Medulla oblongata (tissue), 1 donor: ENCODE measurements at regions not wholly inside any gene's neighbourhood (a gene's known extent, or its start where the extent isn't known, plus 50 kb on each side); places are given as distances from the start of the nearest gene placed in this dataset.
A peak's percentile ranks its signal among the peaks of the same experiment; 100 is the strongest.

ENCODE experiments used
- DNase-seq: peaks from one replicate; pipeline ENCODE4 v3.0.0-alpha.2; 2015; ENCODE audit errors: extremely low spot score

DNA sequence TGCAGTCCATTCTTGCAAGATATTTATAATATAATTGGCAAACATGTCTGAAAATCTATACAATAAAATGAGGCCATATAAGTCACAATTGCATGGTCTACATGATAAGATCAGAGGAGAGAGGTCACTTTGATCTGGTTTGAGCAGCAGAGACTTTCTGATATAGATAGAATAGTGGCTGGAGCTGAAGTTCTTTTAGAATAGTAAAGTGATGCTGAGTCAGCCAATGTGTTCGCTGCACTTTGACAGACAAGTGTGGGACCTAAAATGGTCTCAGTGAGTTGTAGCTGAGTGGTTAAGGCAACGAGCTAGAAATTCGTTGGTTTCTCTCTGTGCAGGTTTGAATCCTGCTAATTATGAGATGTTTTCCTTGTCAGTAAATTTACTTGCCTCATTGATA, 257.0 kb upstream of the C11orf87 start:
- no peak for DNase-seq

DNA sequence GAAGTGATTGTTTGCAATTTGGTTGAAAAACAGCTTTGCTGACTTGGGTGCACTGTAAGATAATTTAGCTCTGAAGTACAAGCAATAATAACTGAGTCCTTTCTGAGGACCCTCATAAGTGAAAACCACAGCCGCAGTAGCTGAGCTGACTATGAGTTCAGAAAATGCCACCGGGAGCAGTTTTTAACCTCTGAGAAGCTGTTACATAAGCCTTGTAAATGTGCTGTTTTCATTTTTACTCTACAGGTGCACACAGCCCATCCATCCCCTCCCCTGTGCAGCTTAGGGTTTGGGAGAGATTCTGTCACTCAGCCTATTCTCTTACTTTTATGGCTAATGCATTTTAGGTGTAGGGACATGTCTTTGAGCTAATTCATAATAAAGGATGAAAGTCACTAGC, 255.5 kb upstream of the C11orf87 start:
- DNase-seq: no peak

DNA sequence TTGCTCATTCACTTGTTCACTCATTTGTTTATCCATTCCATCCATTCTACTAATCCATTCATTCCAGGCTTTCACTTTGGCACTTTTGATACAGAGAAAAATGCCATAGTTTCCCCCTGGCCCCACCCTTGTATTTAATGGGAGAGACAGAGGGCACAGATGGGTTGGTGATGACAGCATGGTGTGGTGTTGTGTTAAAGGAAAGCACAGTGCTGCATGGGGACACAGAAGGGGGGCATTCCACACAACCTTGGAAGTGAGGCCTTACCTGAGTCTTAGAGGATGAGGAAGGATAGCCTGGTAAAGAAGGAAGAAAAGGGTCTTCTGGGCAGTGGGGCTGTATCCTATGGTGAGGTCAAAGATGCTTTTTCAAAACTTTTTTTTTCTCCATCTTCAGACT, 248.5 kb upstream of the C11orf87 start:
- DNase-seq: no peak

DNA sequence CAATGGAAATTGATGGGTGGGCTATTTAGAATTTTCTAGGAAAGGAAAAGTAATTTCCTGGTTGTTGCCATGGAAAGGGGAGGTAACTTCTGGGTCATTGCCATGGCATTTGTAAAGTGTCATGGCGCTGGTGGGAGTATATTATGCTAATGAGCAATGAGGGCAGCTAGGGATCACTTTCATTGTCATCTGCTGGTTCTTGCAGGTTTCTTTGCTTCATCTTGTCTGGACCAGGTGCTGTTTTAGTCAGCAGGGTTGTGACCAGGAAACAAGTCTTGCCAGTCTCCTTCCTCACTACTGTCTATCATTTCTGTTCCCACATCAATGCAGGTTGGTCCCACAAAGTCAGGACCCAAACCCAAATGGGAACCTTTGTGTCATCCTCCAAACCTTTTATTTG, 237.6 kb upstream of the C11orf87 start:
- DNase-seq: no peak

DNA sequence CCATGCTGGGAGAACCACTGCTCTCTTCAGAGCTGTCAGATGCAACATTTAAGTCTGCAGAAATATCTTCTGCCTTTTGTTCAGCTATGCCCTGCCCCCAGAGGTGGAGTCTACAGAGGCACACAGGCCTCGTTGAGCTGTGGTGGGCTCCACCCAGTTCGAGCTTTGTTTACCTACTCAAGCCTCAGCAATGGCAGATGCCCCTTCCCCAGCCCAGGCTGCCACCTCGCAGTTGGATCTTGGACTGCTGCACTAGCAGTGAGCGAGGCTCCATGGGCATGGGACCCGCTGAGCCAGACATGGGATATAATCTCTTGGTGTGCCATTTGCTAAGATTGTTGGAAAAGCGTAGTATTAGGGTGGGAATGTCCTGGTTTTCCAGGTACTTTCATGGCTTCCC, 229.1 kb upstream of the C11orf87 start:
- no peak for DNase-seq

DNA sequence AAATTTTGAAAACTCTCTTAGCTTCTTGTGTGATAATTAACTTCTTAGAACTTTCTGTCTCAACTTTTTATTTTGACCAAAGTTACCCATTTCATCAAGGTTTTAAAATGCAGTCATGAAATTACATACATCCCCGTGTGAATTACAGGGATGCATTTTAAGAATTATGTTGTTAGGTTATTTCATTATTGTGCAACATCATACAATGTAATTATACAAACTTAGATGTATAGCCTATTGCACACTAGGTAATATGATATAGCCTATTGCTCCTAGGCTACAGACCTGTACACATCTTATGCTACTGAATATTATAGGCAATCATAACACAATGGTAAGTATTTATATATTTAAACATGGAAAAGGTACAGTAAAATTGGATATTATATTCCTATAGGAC, 228.1 kb upstream of the C11orf87 start:
- DNase-seq: no peak

DNA sequence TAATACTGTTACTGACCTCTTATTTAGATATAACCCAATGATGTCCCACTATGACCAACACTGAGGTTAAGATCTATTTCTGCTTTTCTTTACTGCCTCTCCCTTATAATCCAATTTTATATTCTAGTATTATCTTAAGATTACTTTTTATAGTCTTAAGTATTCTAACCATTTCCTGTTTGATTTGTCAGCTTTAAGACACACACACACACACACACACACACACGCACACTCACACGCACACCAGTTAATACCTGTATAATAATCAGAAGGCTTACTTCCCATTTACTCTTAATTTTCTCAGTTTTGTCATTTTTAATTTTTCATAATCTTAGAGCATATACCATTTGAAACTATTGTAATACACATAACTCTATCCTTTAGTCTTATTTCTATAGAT, 226.0 kb upstream of the C11orf87 start:
- no peak for DNase-seq

DNA sequence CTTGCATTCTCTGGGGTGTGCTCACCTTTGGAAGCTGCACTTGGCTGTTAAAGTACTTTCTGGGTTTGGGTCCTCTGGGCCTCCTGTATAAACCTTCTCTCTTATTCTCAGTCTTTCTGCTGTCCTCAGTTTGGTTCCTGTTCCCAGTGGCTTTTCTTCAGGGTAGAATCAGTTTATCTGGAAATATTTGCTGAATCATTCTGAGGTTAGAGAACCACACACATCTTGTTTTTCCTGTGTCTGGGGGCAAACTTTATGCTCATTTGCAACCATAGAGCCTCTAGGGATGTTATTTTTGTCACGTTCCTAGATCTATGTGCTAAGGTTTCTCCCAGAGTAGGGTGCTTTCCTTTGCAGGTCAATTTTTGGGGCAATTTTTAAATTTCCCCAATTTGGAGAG, 224.3 kb upstream of the C11orf87 start:
- no peak for DNase-seq

DNA sequence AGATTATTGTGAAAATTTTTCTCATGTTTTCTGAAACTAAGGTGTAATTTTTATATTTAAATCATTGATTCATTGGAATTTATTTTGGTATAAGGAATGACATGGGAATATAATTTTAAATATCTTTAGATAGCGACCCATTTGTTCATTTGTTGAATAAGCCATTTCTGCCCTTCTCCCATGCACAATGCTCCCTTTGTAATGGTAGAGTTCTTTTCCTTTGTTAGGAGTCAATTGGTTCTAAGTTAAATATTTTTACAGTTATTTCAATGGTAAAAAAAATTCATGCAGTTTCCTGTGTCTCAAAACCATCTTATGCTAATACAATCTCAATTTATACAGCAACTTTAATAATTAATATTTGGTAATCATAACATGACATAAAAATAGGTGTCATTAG, 218.8 kb upstream of the C11orf87 start:
- peak; percentile 9 for DNase-seq

DNA sequence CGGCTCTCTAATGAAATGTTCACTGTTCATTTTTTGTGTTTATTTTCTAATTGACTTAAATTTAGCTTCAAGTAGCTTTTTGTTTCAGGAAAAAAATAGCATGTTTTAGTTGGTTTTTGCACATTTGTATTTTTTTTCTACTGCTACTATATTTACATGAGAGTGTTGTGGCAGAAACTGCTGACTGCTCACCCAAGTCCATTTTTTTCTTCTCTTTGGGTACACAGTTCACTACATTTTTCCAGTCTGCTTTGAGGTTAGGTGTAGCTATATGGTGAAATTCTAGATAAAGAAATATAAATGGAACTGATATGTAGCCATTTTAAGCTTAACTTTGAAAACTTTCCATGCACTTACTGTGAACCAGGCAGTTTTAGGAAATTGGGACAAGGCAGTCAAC, 216.7 kb upstream of the C11orf87 start:
- no peak for DNase-seq

DNA sequence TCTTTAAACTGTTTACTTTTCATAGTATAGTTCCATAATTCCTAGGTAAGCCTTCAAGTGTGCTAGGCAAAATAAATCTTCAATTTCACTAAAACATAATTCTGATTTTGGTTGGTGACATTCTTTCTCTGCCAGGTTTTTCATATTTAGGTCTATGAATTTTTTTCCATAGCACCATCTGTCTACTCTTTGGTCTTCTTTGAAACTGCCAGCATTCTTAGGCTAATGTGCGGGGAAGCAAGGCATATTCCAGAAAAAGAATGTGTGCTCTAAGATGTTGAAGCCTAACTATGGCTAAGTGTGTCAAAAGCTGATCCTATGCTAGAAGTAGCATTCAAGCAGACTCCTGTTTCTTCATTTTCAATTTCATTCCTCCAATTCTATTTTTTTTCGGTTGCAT, 213.9 kb upstream of the C11orf87 start:
- no peak for DNase-seq

DNA sequence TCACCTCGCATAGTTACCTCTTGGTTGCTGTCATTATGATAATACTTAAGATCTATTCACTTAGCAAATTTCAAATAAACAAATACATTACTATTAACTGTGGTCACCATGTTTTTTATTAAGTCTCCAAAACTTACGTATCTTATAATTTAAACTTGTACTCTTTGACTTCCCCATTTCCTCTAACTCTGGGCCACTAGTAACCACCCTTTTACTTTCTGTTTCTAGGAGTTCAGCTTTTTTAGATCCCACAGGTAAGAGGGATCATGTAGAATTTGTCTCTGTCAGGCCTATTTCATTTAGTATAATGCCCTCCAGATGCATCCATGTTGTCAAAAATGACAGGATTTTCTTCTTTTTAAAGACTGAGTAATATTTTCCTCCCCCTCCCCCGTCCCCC, 212.4 kb upstream of the C11orf87 start:
- no peak for DNase-seq

DNA sequence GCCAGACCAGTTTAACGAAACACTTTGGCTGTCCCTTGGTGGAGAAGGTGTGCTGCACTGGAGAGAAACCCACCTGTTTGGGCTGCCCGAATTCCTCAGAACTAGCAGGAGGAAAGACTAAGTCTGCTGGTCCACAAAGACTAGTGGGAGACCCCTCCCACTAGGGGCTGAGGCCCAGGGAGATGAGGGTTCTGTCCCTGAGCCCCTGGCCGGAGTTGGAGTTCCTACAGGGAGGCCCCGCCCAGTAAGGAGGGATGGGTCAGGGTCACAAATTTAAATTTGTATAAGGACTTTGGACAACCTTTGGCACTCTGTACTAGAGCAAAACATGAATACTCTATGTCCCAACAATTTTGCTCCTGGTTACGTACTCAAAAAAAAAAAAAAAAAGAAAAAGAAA, 200.8 kb upstream of the C11orf87 start:
- no peak for DNase-seq

DNA sequence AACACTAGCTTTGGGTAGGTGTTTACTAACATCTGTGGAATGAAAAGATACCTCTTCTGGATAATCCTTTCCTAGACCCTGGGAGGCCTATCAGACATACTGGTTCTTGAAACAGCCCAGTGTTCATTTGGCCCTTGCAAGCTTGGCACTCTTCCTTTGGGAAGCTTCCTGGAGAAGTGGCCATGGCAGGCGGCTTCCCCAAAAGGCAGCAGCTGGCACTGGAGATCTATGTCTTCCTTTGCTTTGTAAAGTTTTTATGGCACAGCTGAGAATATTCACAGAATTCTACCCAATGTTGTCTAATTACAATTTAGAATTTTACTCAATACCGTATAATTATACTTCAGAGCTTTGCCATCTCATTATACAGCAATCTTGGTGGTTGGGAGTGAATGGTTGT, 199.2 kb upstream of the C11orf87 start:
- DNase-seq: peak; percentile 8

DNA sequence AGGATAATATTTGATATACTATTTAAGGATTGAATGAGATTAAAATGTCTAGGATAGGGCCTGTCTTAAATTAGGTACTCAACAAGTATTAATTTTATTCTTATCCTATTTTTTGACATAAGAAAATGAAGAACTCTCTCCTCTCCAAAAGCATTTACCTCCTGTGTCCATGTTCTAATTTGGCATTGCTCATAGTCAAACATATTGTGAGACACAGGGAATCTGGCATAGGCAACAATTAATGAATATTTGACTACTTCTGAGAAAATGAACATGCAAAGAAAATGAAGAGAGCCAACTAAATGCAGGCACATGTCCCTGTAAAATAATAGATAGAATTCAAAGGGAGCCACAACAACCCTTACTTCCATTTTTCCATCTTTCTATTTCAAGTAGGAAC, 198.5 kb upstream of the C11orf87 start:
- DNase-seq: no peak

DNA sequence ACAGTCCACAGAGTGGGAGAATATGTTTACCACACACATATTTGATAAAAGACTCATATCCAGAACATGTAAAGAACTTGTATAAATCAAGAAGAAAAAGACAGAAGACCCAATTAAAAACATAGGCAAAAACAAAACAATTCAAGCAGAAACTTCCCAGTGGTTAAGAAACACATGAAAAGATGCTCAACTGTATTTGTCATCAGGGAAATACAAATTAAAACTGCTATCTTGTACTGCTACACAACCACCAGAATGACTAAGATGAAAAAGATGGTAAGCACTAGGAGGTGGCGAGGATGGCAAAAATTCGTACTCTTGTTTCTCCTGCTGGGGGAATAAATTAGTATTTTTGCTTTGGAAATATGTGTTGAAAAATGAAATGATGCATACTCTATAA, 192.3 kb upstream of the C11orf87 start:
- DNase-seq: no peak

DNA sequence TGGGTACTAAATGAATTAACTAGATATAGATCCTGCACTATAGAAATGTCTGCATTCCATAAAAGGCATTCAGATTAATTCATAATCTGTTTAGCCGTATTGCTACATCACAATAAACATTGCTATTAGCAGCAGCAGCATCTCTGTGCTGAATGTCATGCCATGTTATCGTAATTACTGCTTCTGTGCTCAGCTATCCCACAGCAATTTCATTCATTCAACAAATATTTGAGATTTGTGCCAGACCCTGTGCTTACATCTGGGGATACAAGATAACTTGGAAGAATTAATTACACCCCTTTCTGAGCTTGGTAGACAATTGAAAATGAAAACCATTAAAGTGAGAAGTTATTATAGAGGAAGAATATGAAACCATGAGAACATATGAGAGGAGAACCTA, 185.8 kb upstream of the C11orf87 start:
- DNase-seq: no peak

DNA sequence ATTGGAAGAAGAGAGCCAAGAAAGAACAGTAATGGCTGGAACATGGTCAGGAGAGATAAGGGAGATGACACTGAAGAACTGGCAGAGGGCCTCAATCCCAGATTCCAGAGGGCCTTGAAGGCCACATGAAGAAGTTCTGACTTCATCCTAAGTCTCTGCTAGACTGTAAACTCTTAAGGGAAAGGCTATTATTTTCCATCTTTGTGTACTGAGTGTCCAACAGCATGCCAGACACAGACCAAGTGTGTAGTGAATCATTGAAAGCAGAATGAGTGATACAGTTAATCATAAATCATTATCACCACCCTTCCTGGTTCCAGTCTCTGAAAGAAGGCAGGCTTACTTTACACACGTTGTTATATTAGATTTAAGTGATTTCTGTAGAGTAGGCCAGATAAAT, 185.3 kb upstream of the C11orf87 start:
- DNase-seq: no peak

DNA sequence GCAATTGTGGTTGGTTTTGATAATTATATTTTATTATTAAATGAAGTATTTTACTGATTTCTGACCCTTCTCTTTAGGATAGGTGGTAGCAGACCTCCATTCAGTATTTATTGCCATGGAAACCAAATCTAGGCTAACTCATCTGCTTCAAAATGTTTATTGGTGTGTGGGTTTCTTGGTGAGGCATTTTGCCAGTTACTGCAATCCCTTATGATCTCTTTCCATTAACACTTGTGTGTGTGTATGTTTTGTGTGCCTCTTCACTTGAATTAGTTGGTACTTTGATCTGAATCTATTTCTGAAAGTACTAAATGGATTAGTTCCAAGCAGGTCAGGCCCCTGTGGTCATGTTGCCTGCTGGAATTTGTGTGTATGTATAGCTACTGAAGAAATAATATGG, 184.4 kb upstream of the C11orf87 start:
- no peak for DNase-seq

DNA sequence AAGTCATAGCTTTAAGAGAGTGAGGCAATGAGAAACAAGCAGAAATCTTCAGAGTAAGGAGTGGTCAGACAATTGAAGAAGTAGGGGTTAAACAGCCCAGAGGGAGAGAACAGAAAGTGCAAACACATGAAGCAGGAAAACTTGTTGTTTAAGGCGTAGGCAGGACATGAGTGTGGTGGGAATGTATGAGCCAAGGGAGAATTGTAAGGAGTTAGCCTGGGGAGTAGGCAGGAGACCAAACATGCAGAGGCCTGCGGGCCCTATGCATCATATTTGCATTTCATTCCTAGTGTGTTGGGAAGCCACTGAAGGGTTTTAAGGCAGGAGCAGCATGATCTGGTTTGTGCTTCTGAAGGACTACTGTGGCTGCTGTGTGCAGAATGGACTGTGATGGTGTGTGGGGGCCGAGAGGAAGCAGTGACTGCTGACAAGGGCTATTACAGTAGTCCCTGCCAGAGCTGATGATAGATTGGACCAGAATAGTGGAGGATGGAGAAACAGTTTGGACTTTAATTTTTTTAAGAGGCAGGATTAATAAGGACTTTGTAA, 179.9 kb upstream of the C11orf87 start:
- DNase-seq: no peak

DNA sequence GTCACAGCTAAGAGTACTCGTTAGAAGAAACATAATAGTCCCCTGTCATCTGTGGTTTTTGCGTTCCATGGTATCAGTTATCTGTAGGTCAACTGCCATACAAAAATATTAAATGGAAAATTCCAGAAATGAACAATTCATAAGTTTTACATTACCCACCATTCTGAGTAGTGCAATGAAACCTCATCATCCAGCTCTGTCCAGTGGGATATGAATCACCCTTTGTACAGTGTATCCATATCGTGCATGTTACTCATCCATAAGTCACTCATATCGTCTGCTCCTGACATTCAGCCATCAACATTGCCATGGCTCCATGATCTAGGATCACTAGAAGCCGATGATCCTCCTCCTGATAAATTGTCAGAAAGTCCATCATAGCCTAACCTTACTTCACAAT, 174.9 kb upstream of the C11orf87 start:
- DNase-seq: no peak

DNA sequence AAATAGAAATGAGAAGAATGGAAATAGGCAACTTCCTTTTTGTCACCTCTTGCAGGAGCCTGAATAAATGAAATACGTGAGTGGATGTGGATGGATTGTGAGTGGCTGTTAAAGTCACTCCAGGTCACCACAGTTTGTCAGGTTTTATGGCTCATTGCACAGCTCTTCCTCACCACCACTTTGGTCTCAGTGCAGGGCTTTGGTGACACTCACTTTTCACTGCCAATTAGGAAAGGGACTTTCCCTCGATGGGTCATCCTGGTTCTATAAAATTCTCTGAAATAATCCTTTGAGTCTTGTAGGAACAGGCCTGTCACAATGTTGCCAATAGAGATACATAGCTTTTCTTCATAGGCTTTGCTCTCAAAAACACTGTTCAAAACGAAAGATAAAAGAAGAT, 172.4 kb upstream of the C11orf87 start:
- no peak for DNase-seq

DNA sequence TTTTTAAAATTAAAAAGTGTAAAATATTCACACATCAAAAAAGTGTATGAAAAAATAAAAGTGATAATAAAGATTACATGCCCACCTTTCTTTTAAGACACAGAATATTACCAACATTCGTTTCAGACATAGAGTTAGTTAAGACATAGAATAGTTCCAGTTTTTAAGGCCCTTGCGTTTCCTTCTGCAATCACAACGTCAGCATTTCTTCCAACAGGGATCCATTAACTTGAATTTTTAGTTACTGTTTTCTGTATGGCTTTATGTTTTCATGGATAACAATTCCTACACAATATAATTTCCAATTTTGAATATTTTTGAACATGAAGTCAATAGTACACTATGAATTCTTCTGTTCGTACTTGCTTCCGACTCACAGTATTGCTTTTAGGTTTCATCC, 170.8 kb upstream of the C11orf87 start:
- no peak for DNase-seq

DNA sequence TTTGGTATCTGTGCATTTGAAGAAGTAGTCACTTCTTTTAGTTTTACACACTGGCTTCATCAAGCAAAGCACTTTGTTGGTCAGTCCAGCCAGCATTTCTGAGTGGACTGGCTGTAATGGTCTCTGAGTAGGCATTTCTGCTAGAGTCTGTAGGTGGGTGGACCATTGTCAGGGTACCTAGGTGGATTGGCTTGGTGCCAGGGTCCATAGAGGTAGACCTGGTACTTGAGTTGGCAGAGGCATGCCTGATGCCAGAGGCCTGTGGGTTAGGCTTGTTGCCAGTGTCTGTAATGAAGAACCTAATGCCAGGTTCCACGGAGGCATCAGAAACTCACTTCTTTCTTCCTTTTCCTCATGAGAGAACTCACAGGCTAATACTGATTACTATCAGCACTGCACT, 157.9 kb upstream of the C11orf87 start:
- no peak for DNase-seq
